Nephron (organoid): ENCODE measurements at regions not wholly inside any gene's neighbourhood (a gene's known extent, or its start where the extent isn't known, plus 50 kb on each side); places are given as distances from the start of the nearest gene placed in this dataset.

Experiments
- H3K27ac Mint-ChIP-seq, 3 experiments: 2 replicates each; pipeline ENCODE4 v1.8.0; 2020; ENCODE audit warnings: mixed read lengths in 3 of 3, mild to moderate bottlenecking in 2 of 3, moderate library complexity in 1 of 3
- H3K27me3 Mint-ChIP-seq: 2 replicates; pipeline ENCODE4 v1.8.0; 2021; ENCODE audit warnings: low read depth, mild to moderate bottlenecking, moderate library complexity, mixed read lengths
- H3K36me3 Mint-ChIP-seq: 2 replicates; pipeline ENCODE4 v1.8.0; 2020; ENCODE audit warnings: low read depth, mixed read lengths
- H3K4me1 Mint-ChIP-seq: 2 replicates; pipeline ENCODE4 v1.8.0; 2020; ENCODE audit warnings: mixed read lengths
- H3K4me3 Mint-ChIP-seq, 3 experiments: 2 replicates each; pipeline ENCODE4 v1.8.0; 2020; ENCODE audit warnings: mild to moderate bottlenecking in 3 of 3, mixed read lengths in 3 of 3, moderate library complexity in 2 of 3
- H3K9me3 Mint-ChIP-seq: 2 replicates; pipeline ENCODE4 v1.8.0; 2020; ENCODE audit warnings: mixed read lengths
- CTCF ChIP-seq, 3 experiments: fragments of 200-600 bp; sonication (generic); IDR thresholded peaks; one replicate each; pipeline ENCODE4 v1.5.0; 2021; ENCODE audit warnings: antibody characterized with exemption in 3 of 3; ENCODE audit not compliant: unreplicated experiment in 3 of 3

GRCh38 chr2:119049968-119050704 lies 108.1 kb downstream of the MARCO start:
- peak in 1 of 3 experiments; percentile 14 for TF ChIP-seq CTCF (IDR thresholded peaks at IDR 0.05; ENCODE audit: unreplicated experiment in 3 of 3)
- H3K9me3 Mint-ChIP-seq, result peaks cover 3% of the 10 kb centered on the region
- H3K27ac Mint-ChIP-seq, result peak overlapping the region in 1 of 3 experiments; percentile 87
- H3K4me1 Mint-ChIP-seq, result peaks cover 21% of the 10 kb centered on the region
- H3K36me3 Mint-ChIP-seq, result no peaks in the 10 kb centered on the region
- H3K4me3 Mint-ChIP-seq, result peak overlapping the region in 1 of 3 experiments; percentile 48
- H3K27me3 Mint-ChIP-seq, result peaks cover 25% of the 10 kb centered on the region
